ENCODE measurements at regions not wholly inside any gene's neighbourhood (a gene's known extent, or its start where the extent isn't known, plus 50 kb on each side); places are given as distances from the start of the nearest gene placed in this dataset.

- no peak overlapping the region; the same call in 1 of the 2 replicates for H4K91ac ChIP-seq (ENCODE audit: insufficient read depth, low read depth, low read length)
- H3K79me1 ChIP-seq (ENCODE audit: low read depth in 1 of 2, low read length in 2 of 2), result no peaks in the 10 kb centered on the region
- peaks cover 22% of the 10 kb centered on the region for H3K4me1 ChIP-seq (ENCODE audit: control insufficient read depth, insufficient read depth, low read length)
- H2BK5ac ChIP-seq (ENCODE audit: low read depth, low read length, poor library complexity, severe bottlenecking), result no peak overlapping the region
- no peak overlapping the region for H3K18ac ChIP-seq (ENCODE audit: low read depth, low read length)
- no peak overlapping the region for H4K8ac ChIP-seq (ENCODE audit: low read depth in 2 of 2, low read length in 2 of 2)
- H2BK20ac ChIP-seq (ENCODE audit: low read depth, low read length), result peak overlapping the region; percentile 30; the same call in 1 of the 2 replicates
- no TSS peak for BruUV-seq (replicated peaks)
- H3K56ac ChIP-seq (ENCODE audit: extremely low read depth, insufficient read depth, low read length), result no peak overlapping the region
- ATAC-seq (ENCODE audit: low read depth) (no peak), DNase-seq (no peak)
- H4K20me1 ChIP-seq (ENCODE audit: insufficient read depth, low read length), result no peaks in the 10 kb centered on the region
- no peaks in the 10 kb centered on the region for H3K27me3 ChIP-seq (ENCODE audit: control insufficient read depth, insufficient read depth, low read length)
- no CpG with 5 or more reads among the region's 6 CpGs for WGBS, 2 experiments (ENCODE audit: extremely low coverage in 2 of 2, insufficient read length in 1 of 2)
- no peaks in the 10 kb centered on the region for H3K36me3 ChIP-seq (ENCODE audit: control insufficient read depth, insufficient read depth, low read length)
- peak overlapping the region; percentile 43; the same call in 1 of the 2 replicates for H2AK5ac ChIP-seq (ENCODE audit: low read depth, low read length)
- H3K23ac ChIP-seq (ENCODE audit: low read depth, low read length), result 0 out of 2 replicates have a peak overlapping the region, but pooled peaks have one; percentile 25
- H3K4ac ChIP-seq (ENCODE audit: low read depth, low read length), result 0 out of 2 replicates have a peak overlapping the region, but pooled peaks have one; percentile 35
- H2AFZ ChIP-seq (replicated peaks; ENCODE audit: low read length, poor library complexity), result no peak overlapping the region
- H3K14ac ChIP-seq (replicated peaks; ENCODE audit: low read depth, low read length), result no peak overlapping the region
- no peak overlapping the region for H3K4me2 ChIP-seq (ENCODE audit: low read depth, low read length)
- H3K9ac ChIP-seq (ENCODE audit: low read depth, low read length), result no peak overlapping the region
- H2BK15ac ChIP-seq (ENCODE audit: low read depth, low read length), result 0 out of 3 replicates have a peak overlapping the region, but pooled peaks have one; percentile 11
- no peak overlapping the region for H4K5ac ChIP-seq (ENCODE audit: low read depth, low read length)
- H3K9me1 ChIP-seq (ENCODE audit: insufficient read depth, low read length), result peaks cover 10% of the 10 kb centered on the region
- H3K27ac ChIP-seq (ENCODE audit: insufficient read depth, low read length), result no peak overlapping the region
- dilution Hi-C loops (cut with HindIII; ENCODE audit: low sequenced_read_pairs, unreplicated experiment) (no loop called here), intact Hi-C loops (cut with micrococcal nuclease) (loop anchor here (5.0 to 10.0 kb wide), 3 partner anchors 184 to 1034 kb away; no protein-coding TSS in a partner anchor), in situ Hi-C loops (cut with MboI; ENCODE audit: low sequenced_read_pairs) (loop anchor here (10.0 to 25.0 kb wide), 4 partner anchors 246 to 844 kb away; partner anchors contain the start of gene KLF4)
- peak overlapping the region; percentile 47 for H2BK120ac ChIP-seq (ENCODE audit: low read depth, low read length)
- H3K4me3 ChIP-seq (ENCODE audit: insufficient read depth, low read depth, low read length), result no peak overlapping the region
- TF ChIP-seq RAD21 (IDR thresholded peaks at IDR 0.05; ENCODE audit: low read length) (no peak), CHD1 (IDR thresholded peaks at IDR 0.05; ENCODE audit: low read depth, low read length) (no peak)
- ChIA-PET POLR2A (ENCODE audit: unreplicated experiment) (no interaction called here), CTCF (no interaction called here)
- H2AK9ac ChIP-seq (replicated peaks; ENCODE audit: low read depth, low read length, poor library complexity), result no peak overlapping the region
- no peaks in the 10 kb centered on the region for H3K9me3 ChIP-seq (ENCODE audit: control insufficient read depth, insufficient read depth, low read length)
Observed at GRCh38 chr9:107731115-107731762, 241.7 kb upstream of the KLF4 start.
